GM18909 (cell line): ENCODE measurements at regions not wholly inside any gene's neighbourhood (a gene's known extent, or its start where the extent isn't known, plus 50 kb on each side); places are given as distances from the start of the nearest gene placed in this dataset.
A peak's percentile ranks its signal among the peaks of the same experiment; 100 is the strongest.

Experiments
- ATAC-seq: cut with Tn5 transposase; IDR thresholded peaks from one replicate; pipeline ENCODE4 v1.9.1; 2021; ENCODE audit warnings: mild to moderate bottlenecking; ENCODE audit not compliant: unreplicated experiment, poor library complexity

DNA sequence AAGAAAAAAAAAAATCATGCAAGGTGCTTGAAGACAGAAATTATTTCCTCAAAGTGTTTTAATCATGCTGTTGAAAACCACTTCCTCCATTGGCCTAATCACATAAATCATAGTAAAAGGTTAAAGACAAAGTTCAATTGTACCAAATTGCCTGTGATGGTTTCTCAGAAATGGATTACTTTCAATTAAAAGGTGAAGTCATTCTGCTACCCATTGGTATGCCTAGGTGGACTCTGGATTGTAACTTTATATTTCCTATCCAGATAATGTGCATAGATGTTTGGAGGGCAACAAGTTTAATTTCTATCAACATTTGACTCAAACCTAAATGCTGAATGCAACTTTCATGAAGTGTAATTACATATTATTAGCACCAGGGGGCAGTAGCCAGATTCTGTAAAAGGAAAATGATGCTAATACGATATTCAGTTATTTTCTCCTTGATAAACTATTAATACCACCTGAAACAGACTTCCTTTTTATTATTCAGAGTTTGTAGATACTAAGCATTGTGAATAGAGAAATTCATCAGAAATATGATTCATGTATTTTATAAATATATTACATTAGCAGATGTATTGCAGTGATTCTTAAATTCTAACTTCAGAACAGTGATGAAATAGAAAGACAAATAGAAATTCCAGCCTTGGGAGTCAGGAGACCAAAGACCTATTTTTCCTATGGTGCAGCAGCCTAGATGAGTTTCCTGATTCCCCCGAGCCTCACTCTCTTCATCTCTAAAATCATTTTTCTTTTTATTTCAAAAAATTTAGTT is 148.2 kb downstream of the CAAP1 start:
- no peak for ATAC-seq

DNA sequence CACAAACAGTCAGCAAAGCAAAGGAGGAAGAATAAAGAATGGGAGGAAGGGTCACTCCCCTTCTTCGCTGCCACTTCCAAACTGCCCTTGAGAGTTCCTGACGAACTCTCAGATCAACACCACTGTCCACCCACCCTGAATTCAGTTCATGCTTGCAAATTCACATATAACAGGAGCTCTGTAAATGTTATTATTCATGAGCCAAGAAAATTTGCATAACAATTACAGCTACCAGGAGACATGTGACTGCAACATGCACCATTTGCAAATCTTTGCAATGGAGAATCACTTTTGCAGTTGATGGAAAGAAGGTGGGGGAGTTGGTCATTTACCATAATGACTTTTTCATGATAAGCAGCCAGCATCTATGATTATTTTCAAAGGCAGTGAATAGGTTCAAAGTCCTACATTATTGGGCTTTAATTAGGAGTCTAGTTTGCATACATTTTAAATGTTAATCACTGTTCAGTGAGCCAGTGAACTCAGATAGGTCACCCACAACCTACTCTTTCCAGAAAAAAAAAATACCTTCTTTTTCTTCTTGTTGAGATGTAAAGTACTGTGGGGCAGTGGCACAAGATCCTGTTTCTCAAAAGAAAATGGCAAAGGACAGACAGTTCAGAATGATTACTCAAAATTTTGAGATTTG is 149.7 kb downstream of the CAAP1 start:
- no peak for ATAC-seq

DNA sequence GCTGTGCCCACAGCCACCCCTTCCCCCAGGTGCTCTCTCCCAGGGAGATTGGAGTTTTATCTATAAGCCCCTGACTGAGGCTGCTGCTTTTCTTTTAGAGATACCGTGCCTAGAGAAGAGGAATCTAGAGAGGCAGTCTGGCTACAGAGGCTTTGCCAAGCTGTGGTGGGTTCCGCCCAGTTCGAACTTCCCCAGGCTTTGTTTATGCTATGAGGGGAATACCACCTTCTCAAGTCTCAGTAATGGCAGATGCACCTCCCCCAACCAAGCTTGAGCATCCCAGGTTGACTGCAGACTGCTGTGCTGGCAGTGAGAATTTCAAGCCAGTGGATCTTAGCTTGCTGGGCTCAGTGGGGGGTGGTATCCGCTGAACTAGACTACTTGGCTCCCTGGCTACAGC is 157.4 kb downstream of the CAAP1 start:
- ATAC-seq: no peak

DNA sequence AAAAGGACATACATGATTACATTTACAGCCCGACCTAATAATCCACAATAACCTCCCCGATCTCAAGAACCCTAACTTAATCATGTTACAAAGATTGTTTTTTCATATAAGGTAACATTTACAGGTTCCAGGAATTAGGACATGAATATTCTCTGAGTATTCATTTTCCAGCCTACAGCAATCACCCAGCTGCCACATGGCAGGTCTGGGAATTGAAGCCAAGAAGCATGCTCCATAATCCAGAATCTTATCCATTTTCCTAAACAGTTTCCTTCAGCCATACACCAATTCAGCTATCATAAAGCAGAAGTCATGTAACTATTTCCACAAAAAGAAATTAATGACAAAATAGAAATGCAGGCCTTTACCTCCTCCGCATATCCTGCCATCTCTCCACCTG is 163.4 kb downstream of the CAAP1 start:
- no peak for ATAC-seq

DNA sequence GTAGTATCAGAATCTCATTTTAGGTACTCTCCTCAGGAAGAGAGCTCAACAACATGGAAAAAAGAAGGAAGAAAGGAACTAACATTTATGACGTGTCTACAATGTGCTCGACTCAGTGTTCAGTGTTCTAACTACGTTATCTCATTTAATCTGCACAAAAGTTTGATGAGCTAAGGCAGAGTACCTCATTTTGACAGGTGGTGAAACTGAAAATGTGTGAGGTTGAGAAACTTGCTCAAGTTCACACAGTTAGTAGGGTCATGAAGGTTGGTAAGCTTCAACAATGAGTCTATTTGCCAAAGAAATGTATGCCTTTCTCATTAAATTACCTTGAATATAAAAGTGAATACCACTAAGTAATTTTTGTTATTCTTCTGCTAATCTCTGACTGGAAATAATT is 165.1 kb downstream of the CAAP1 start:
- peak; percentile 64 for ATAC-seq

DNA sequence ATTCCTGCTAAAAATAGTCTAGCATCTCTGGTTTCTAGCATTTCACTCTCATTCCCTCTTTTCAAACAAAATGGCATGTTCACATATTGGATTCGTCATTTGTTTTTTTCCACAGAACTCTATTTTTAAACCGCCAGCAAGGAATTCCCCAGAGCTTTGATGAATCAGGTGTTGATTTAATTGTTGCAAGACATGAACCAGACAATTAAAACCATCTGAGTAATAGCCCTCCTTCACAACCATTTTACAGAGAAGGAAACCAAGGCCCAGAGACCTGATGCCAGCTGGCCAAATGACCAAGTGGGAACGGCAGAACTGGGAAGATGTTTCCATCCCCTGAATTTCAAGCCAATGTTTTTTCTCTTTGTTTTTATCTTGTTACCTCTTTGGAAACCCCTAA is 167.0 kb downstream of the CAAP1 start:
- ATAC-seq: no peak

DNA sequence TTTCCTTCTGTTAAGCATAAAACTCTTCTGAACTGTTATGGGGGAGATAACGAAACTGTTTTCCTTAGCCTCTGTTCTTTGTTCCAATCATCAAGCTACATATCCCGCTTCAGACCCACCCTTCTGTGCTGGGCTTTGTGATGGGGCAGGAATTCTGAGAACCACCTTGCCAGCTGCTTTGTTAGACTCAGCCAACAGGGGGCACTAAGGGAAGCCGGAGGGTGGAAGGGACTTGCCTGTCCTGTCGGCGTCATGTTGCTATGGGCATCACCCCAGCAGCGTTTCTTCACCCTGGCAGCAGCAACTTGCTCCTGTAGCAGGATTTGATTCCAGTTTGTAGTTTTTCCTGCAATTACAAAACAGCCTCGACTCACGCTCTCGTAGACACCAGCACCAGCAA is 169.1 kb downstream of the CAAP1 start:
- ATAC-seq: peak; percentile 84

DNA sequence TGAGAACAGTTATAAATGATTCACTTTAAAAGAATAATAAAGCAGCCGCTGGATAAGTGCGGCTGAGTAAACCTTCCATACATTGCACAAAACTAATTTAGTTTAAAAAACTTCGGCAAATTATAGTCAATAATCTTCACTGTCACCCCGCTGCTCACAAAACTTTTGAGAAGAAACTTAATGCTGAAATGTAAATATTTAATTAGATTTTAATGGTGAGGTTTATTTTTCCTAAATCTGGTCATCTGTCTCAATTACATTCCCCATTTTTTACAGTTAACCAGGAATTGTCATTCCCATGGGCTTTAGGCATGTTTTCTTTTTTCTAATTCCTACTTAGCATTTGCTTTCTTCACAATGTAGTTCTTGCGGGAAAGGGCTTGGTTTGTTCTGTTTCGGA is 169.8 kb downstream of the CAAP1 start:
- ATAC-seq: no peak

DNA sequence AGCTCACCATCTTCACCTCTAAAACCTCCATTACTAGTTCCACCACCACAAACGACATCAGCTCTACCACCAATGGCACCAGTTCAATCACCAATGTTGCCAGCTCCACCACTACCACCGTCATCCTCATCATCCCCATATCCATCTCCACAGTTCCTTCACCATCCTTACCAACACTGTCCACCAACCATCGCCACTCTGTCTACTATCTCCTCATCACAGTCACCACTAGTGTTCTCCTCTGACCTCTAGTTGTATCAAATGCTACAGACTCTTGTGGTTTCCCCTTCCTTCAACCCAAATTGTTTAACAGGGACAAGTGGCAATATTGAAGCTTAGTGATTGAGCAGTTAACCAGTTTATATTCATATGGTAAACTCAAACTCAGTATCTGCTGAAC is 182.6 kb downstream of the CAAP1 start:
- ATAC-seq: no peak

DNA sequence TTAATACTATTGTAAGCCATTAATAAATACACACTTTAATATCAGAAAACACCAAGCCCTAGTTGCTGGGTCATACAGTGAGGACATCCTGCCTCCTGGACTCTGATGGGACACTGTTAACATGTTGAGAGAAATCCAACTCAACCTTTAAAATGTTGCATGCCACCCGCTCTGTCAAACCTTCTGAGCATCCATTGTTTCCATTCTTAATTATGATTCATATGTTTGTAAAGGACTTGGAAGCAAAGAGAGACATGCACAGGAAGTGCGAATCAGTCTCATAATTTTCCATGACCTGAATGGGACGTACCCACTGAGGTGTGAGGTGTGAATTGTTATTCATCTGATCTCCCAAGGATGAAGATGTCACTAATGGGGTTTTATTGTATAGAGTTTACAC is 186.4 kb downstream of the CAAP1 start:
- ATAC-seq: no peak

DNA sequence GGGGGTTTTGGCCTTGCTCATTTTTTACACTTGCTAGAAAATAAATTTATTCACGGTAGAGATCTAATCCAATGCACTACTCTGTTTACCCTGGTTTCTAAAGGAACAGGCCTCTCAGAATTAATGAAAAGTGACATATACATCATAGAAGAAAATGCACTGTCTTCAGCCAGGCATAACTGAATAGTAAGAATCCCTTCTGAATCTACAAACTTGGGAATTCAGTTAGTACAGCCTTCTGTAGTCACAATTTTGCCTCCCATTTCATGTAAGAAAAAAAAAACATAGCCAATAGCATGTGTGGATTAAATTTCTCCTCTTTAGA is 197.3 kb downstream of the CAAP1 start:
- ATAC-seq: no peak

DNA sequence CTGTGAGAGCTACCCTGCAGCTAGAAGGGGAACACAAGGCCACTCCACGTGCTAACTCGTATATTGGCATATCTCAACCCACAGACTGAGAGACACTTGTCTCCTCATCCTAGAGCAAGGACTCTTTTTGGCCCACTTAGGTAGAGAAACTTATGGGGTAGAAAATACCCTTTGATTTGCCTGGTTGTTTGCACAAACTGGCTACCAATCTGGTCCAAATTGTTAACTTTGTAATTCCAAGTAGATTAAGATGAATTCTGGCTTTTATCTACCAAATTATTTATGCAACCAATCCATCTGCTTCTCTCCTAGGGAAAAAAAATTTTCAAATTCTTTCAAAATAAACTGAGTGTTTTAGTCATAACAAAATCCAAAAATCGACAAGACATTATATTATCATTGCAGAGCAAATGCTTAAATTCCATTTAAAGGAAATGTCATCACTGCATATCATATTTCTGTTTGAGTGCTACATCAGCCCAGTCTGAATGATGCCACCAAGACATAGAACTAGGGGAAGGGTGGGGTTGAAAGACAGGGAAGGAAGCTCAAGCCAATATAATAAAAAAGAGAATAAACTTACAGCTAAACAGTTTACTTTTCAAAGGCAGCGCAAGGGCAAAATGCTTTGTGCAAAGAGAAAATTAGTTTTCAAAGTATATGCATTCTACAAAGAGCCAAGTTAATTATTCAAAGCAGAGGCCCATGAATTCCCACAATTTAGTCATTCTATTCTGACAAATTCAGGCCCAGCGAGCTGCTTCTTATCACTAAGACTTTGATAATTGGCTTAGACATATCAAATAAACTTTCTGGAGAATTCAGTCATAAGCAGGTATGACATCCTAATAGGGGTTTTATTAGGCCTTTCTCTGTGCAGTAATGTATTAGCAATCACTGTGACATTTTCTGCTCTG is 198.0 kb downstream of the CAAP1 start:
- no peak for ATAC-seq

DNA sequence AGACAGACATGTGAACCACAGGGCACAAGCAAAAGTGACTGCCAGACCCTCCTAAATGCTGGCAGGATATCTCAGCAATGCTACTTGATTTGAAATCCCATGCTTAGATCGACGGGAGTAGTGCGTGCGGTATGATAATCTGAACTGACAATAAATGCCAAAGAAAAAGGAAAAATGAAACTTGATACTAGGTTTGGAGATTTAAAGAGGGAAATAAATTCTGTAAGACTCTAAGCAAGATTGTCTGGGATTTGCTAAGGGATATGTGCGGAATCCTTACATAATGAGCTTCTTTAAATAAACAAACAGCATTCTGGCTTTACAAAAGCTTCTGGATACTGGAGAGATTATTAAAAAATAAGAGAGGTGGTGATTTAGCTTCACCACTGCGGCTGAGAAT is 203.6 kb downstream of the CAAP1 start:
- no peak for ATAC-seq

DNA sequence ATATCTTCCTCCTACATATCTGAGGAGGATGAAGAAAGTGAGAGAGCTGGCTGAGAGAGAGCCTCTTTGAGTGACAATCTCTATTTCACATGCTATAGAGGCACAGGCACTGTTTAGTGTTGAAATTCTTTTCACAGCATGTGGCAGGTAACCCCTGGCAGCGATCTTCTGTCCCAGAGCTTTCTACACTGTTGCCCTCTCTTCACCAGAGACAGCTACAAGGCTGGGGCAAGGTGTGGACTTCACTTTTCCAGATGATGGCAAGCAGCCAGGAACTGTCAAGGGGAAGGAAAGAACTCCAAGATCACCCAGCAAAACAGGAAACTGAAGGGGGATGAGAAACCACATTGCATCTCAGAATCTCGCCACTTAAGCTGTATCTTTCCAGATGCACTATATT is 205.2 kb downstream of the CAAP1 start:
- no peak for ATAC-seq

DNA sequence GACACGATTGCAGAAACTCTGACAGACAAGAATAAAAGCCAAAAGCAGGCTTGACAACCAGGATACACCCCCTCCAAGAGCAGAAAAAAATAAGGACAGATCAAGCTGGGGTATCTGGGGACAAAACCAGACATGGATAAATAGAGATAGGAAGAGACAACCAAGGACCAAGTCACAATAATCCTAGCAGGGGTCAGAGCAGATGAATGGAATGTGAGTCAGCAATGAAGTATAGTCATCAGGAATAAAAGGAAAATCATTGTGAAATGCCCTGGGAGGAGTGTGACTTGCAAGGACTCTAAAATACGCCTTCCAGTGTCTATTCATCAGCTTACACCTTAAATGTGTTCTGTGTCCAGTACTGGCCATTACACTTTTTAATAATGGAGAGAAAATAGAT is 206.8 kb downstream of the CAAP1 start:
- no peak for ATAC-seq

DNA sequence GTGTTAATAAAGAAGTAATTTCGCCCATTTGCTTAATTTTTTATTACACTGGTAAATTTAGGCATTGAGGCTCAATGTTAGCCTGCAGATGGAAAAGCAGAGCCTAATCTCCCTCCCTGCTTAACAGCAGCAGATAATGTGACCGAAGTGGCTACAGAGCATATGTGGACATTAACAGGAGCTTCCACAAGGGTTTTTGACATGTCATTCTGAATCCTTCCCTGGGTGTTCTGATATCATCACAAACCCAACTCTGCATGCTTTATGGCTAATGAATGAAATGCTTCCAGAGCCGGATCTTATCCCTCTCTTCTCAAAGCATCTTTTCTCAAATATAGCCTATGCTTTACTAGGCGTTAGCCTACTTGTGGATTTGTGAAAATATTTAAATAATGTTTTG is 208.6 kb downstream of the CAAP1 start:
- ATAC-seq: no peak

DNA sequence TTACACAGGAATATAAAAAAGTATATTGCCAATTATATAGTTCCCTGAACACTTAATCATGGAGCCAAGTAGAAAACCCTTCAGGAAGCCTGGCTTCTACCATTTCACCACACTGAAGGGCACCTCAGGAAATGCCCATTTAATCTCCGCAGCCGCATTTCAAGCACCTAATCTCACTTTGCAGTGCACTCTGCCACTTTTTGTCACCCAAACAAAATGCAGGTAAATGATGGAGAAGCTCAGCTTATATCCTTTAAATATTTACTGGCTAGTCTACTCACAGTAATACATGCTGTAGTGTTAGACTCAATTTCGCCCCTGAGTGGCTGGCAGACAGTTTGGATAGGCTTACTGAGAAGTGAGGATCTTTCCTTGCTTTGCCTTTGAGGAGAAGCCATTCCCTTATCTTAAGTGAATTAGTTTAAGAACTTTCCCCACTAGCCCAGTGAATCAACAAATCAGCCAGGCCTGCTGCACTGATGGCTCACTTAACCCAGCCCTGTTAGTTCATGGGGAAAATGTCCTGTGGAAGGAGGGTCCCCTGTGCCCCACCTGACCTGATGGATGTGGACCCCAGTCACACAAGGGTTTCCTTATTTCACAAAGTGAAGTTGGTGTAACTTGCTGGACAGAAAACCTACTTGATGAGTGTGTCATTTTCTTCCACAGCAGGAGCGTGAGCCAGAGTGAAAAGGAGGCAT is 209.7 kb downstream of the CAAP1 start:
- ATAC-seq: no peak

DNA sequence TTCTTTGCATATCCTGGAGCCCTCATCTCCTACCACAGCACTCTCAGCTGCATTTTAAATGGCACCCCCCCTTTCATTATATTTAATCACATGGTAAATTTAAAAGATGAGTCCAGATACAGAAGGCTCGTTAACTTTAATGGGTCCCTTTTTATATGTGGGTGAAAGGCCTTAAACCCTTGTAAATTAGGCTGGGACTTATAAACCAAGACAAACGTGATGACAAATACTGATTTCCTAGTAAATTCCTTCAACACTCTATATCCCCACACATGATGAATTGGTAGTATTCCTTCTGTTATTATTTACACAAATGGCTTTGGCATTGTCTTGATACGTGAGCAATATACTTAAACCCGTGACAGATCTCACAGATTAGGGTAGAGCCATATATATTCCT is 210.6 kb downstream of the CAAP1 start:
- ATAC-seq: no peak

DNA sequence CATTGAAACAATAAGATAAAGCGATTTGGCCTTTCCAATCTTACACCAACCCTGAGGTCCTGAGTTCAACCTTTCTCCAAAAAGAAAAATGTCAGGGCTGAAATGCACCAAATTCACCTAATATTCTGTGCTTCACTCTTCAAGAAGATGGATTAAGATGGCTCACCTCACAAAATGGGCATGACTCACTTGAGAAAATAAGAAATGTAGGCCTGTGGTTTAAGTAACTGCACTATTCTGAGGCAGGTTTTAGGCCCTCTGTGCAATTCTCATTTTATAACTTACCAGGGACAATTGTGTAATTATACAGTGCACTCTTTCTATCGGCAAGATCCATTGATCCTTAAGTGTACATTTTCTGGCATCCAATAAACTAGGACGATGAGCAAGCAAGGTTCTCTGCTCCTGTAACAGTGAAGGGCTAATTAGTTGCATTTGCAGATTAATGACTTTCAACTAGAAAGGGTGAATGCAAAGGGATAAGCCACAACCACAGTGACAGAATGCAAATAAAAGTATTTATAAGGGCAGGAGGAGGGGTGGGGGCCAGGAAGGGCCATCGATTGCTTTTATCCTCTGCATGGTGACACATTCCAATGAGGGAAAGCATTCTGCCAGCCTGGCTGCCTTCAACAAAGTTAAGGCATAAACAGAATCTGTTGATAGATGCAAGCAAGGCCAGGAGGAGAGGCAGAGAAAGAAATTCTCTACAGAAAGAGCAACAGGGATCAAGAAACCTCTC is 214.5 kb downstream of the CAAP1 start:
- ATAC-seq: no peak

DNA sequence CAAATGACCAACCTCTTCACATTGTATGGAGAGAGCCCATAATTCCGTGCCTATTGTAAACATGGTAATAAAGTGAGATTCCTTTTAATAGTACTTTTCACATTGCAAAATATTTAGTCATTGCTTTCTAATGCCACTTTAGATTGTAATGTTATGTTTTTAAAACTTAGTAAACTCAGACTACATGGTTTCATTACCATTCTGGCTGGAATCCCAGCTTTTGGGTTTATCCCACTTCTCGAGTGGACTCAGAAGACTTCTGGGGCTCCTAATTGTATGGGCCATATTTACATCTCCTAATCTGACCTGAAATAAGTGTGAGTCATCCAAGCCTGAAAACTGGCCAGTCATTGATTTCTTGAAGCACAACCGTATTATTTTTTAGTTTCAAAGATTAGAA is 217.6 kb downstream of the CAAP1 start:
- no peak for ATAC-seq
